Spleen (tissue), 7 donors: ENCODE measurements at regions not wholly inside any gene's neighbourhood (a gene's known extent, or its start where the extent isn't known, plus 50 kb on each side); places are given as distances from the start of the nearest gene placed in this dataset.

Source experiments
- CTCF ChIP-seq, 11 experiments: fragments of 200-600 bp in 7 of 11; fragments of 450-650 bp in 4 of 11; sonication (generic) in 4 of 11; IDR thresholded peaks in 8 of 11; conservative IDR thresholded peaks in 3 of 11; 1 replicate in 7 of 11; 2 replicates in 4 of 11; pipeline versions ENCODE4 v1.4.0 to v1.8.0; 2016 to 2021; ENCODE audit warnings: antibody characterized with exemption in 11 of 11, inconsistent platforms in 4 of 11, mild to moderate bottlenecking in 1 of 11
- POLR2AphosphoS5 ChIP-seq, 3 donors: sonication (generic); formaldehyde crosslinking; IDR thresholded peaks; one replicate each; pipeline ENCODE4 v1.5.1; 2017; ENCODE audit warnings: antibody characterized with exemption in 3 of 3
- donor health status: DM: no; HTN: no; CAD: no; lungs with moderate emphysema.
- donor health status: DM: no; HTN: no; CAD: no.
- donor health status: DM: no; HTN: no; CAD: no.

GRCh38 chrX:45515262-45516215 is 314.9 kb upstream of the DIPK2B start:
- peak in 8 of 11 experiments; percentile 23 to 55 (median 45) for TF ChIP-seq CTCF (IDR thresholded peaks at IDR 0.05 in 8 of 11, conservative IDR thresholded peaks at IDR 0.05 in 3 of 11)
- no peak for TF ChIP-seq POLR2AphosphoS5 (IDR thresholded peaks at IDR 0.05)
